ENCODE measurements at regions not wholly inside any gene's neighbourhood (a gene's known extent, or its start where the extent isn't known, plus 50 kb on each side); places are given as distances from the start of the nearest gene placed in this dataset.

- Histone ChIP-seq H3K27me3 (no peaks in the 10 kb centered on the region), H3K27ac (no peak overlapping the region), H3K36me3 (no peaks in the 10 kb centered on the region), H3K9me3 (no peaks in the 10 kb centered on the region), H3K4me1 (peaks cover 0 to 6% (median 0%) of the 10 kb centered on the region in 4 donors), H3K4me3 (no peak overlapping the region)
- intact Hi-C loops (cut with DNase I; ENCODE audit: low total_unique reads) = no loop called here
- TF ChIP-seq CTCF (IDR thresholded peaks at IDR 0.05) = no peak
- no peak for DNase-seq
Measured at GRCh38 chr9:108547411-108548135, 308.2 kb downstream of the ACTL7B start.

GRCh38 chr9:108546215-108546614, 309.6 kb downstream of the ACTL7B start:
- no peaks in the 10 kb centered on the region for H3K27me3 ChIP-seq
- H3K4me3 ChIP-seq = no peak overlapping the region
- DNase-seq = no peak
- no peak overlapping the region for H3K27ac ChIP-seq
- peaks cover 0 to 1% (median 0%) of the 10 kb centered on the region in 4 donors for H3K4me1 ChIP-seq
- H3K36me3 ChIP-seq = no peaks in the 10 kb centered on the region
- no peaks in the 10 kb centered on the region for H3K9me3 ChIP-seq
- intact Hi-C loops (cut with DNase I; ENCODE audit: low total_unique reads) = no loop called here
- TF ChIP-seq CTCF (IDR thresholded peaks at IDR 0.05) = no peak

GRCh38 chr9:108545436-108545835, 310.4 kb downstream of the ACTL7B start:
- no peak for TF ChIP-seq CTCF (IDR thresholded peaks at IDR 0.05)
- intact Hi-C loops (cut with DNase I; ENCODE audit: low total_unique reads) = no loop called here
- Histone ChIP-seq H3K36me3 (no peaks in the 10 kb centered on the region), H3K27me3 (no peaks in the 10 kb centered on the region), H3K9me3 (no peaks in the 10 kb centered on the region), H3K4me1 (no peaks in the 10 kb centered on the region), H3K27ac (no peak overlapping the region), H3K4me3 (no peak overlapping the region)
- no peak for DNase-seq

- TF ChIP-seq CTCF (IDR thresholded peaks at IDR 0.05) = no peak
- H3K36me3 ChIP-seq = no peaks in the 10 kb centered on the region
- intact Hi-C loops (cut with DNase I; ENCODE audit: low total_unique reads) = no loop called here
- no peaks in the 10 kb centered on the region for H3K27me3 ChIP-seq
- no peaks in the 10 kb centered on the region for H3K9me3 ChIP-seq
- no peak overlapping the region for H3K4me3 ChIP-seq
- DNase-seq = no peak
- H3K4me1 ChIP-seq = no peaks in the 10 kb centered on the region
- no peak overlapping the region for H3K27ac ChIP-seq
Measured at GRCh38 chr9:108544866-108545265, 310.9 kb downstream of the ACTL7B start.

- no peak for DNase-seq
- H3K4me3 ChIP-seq = no peak overlapping the region
- no peaks in the 10 kb centered on the region for H3K4me1 ChIP-seq
- TF ChIP-seq CTCF (IDR thresholded peaks at IDR 0.05) = no peak
- no peaks in the 10 kb centered on the region for H3K27me3 ChIP-seq
- no peaks in the 10 kb centered on the region for H3K36me3 ChIP-seq
- intact Hi-C loops (cut with DNase I; ENCODE audit: low total_unique reads) = no loop called here
- H3K9me3 ChIP-seq = no peaks in the 10 kb centered on the region
- H3K27ac ChIP-seq = no peak overlapping the region
Measured at GRCh38 chr9:108543251-108543778, 312.5 kb downstream of the ACTL7B start.
